Fibroblast of skin of left biceps (primary cell): ENCODE measurements at regions not wholly inside any gene's neighbourhood (a gene's known extent, or its start where the extent isn't known, plus 50 kb on each side); places are given as distances from the start of the nearest gene placed in this dataset.
A peak's percentile ranks its signal among the peaks of the same experiment; 100 is the strongest.

Source experiments
- DNase-seq, 2 experiments: peaks; one replicate each; pipeline ENCODE4 v3.0.0-alpha.2; 2013; ENCODE audit warnings: low read depth in 2 of 2

GRCh38 chr6:119661628-119662027 is 312.1 kb upstream of the MAN1A1 start:
- no peak for DNase-seq

GRCh38 chr6:119661078-119661477 is 311.5 kb upstream of the MAN1A1 start:
- no peak for DNase-seq

GRCh38 chr6:119658917-119659316 is 309.4 kb upstream of the MAN1A1 start:
- DNase-seq: no peak

GRCh38 chr6:119655124-119655523 is 305.6 kb upstream of the MAN1A1 start:
- no peak for DNase-seq

- no peak for DNase-seq
Observed at GRCh38 chr6:119653329-119653728, 303.8 kb upstream of the MAN1A1 start.

- DNase-seq: no peak
Observed at GRCh38 chr6:119649531-119649930, 300.0 kb upstream of the MAN1A1 start.

- DNase-seq: peak; percentile 42 to 47
Observed at GRCh38 chr6:119647309-119647708, 297.7 kb upstream of the MAN1A1 start.

- DNase-seq: no peak
Observed at GRCh38 chr6:119643876-119644275, 294.3 kb upstream of the MAN1A1 start.

- DNase-seq: no peak
Observed at GRCh38 chr6:119637768-119638167, 288.2 kb upstream of the MAN1A1 start.

GRCh38 chr6:119636060-119636459 is 286.5 kb upstream of the MAN1A1 start:
- no peak for DNase-seq

- no peak for DNase-seq
Observed at GRCh38 chr6:119633461-119633860, 283.9 kb upstream of the MAN1A1 start.

GRCh38 chr6:119630561-119631192 is 281.1 kb upstream of the MAN1A1 start:
- DNase-seq: no peak

- no peak for DNase-seq
Observed at GRCh38 chr6:119628691-119629594, 279.4 kb upstream of the MAN1A1 start.

GRCh38 chr6:119627908-119628669 is 278.5 kb upstream of the MAN1A1 start:
- DNase-seq: no peak

- DNase-seq: no peak
Observed at GRCh38 chr6:119626884-119627619, 277.5 kb upstream of the MAN1A1 start.

- peak; percentile 96 to 97 for DNase-seq
Observed at GRCh38 chr6:119620846-119621555, 271.4 kb upstream of the MAN1A1 start.

GRCh38 chr6:119614138-119614537 is 264.6 kb upstream of the MAN1A1 start:
- DNase-seq: no peak

GRCh38 chr6:119612911-119613381 is 263.4 kb upstream of the MAN1A1 start:
- DNase-seq: peak in 1 of 2 experiments; percentile 20

GRCh38 chr6:119612176-119612891 is 262.8 kb upstream of the MAN1A1 start:
- no peak for DNase-seq

GRCh38 chr6:119610754-119611153 is 261.2 kb upstream of the MAN1A1 start:
- no peak for DNase-seq
